IMR-90 (cell line): ENCODE measurements at regions not wholly inside any gene's neighbourhood (a gene's known extent, or its start where the extent isn't known, plus 50 kb on each side); places are given as distances from the start of the nearest gene placed in this dataset.

Source experiments
- CTCF ChIP-seq: conservative IDR thresholded peaks from 2 replicates; pipeline ENCODE4 v1.5.1; 2012; ENCODE audit warnings: mild to moderate bottlenecking, low read depth, low read length, improper control_type of control experiment
- FOS ChIP-seq: fragments of 150-350 bp; IDR thresholded peaks from 2 replicates; pipeline ENCODE4 v1.6.1; 2016; ENCODE audit warnings: low read depth, low read length
- USF2 ChIP-seq: fragments of 150-350 bp; IDR thresholded peaks from 2 replicates; pipeline ENCODE4 v1.6.1; 2017; ENCODE audit warnings: mild to moderate bottlenecking, antibody characterized with exemption, low read length, low read depth

- TF ChIP-seq CTCF, result no peak
- TF ChIP-seq USF2, result no peak
- TF ChIP-seq FOS, result no peak
Observed at GRCh38 chr4:81541161-81541945, 69.6 kb upstream of the RASGEF1B start.
